Psoas muscle (tissue), 7 donors: ENCODE measurements at regions not wholly inside any gene's neighbourhood (a gene's known extent, or its start where the extent isn't known, plus 50 kb on each side); places are given as distances from the start of the nearest gene placed in this dataset.

Source experiments
- ATAC-seq, 4 donors: fragments of 200-7000 bp; cut with Tn5 transposase; one replicate each; pipeline ENCODE4 v1.9.1; 2020; ENCODE audit warnings: moderate library complexity in 3 of 4, mild to moderate bottlenecking in 2 of 4
- DNase-seq, 2 donors: peaks; one replicate each; pipeline ENCODE4 v3.0.0-alpha.2; 2020
- H3K27ac ChIP-seq: fragments of 200-600 bp; one replicate; pipeline ENCODE4 v1.8.0; 2022
- H3K27me3 ChIP-seq, 3 donors: fragments of 200-600 bp in 1 of 3; one replicate each; pipeline versions ENCODE4 v1.6.1 to v1.8.0; 2013 to 2022; ENCODE audit warnings: low read length in 2 of 3, mild to moderate bottlenecking in 2 of 3, moderate library complexity in 1 of 3; ENCODE audit not compliant: insufficient read depth in 3 of 3
- H3K36me3 ChIP-seq, 2 donors: fragments of 200-600 bp in 1 of 2; one replicate each; pipeline versions ENCODE4 v1.6.1 to v1.8.0; 2013 to 2022; ENCODE audit warnings: low read depth in 1 of 2, mild to moderate bottlenecking in 1 of 2, moderate library complexity in 1 of 2; ENCODE audit not compliant: insufficient read depth in 1 of 2
- H3K4me1 ChIP-seq: fragments of 200-600 bp; one replicate; pipeline ENCODE4 v1.8.0; 2022
- H3K4me3 ChIP-seq: fragments of 200-600 bp; one replicate; pipeline ENCODE4 v1.8.0; 2022; ENCODE audit warnings: mild to moderate bottlenecking
- H3K9me3 ChIP-seq: fragments of 200-600 bp; one replicate; pipeline ENCODE4 v1.8.0; 2022
- WGBS, 3 donors: extraction: QIAGEN DNeasy Blood & Tissue Kit; methylation state at CpG; one replicate each; pipeline versions ENCODE4 v1.1.6 to v1.1.7; 2013; 5-methylcytosine and 5-hydroxymethylcytosine counted together
- intact Hi-C, 2 donors: fragments of 100-400 bp; cut with DNase I; formaldehyde crosslinking; loops; one replicate each; pipeline versions ENCODE4 v1.11.0 to v1.14.2; 2022
- TF ChIP-seq, protein P1 (sequence below): fragments of 200-600 bp; IDR thresholded peaks from one replicate; pipeline ENCODE4 v1.8.0; 2022; ENCODE audit warnings: antibody characterized with exemption
- donor health status: healthy with polysubstance abuse.
- donor health status: DM: no; HTN: no; CAD: no; lungs with moderate emphysema.
- donor health status: Bipolar disorder and iron deficiency.
- donor health status: healthy.
- donor health status: DM: yes; HTN: yes; CAD: no.
- donor health status: DM: no; HTN: no; CAD: no.
- donor health status: DM: yes; HTN: yes; CAD: no.

DNA sequence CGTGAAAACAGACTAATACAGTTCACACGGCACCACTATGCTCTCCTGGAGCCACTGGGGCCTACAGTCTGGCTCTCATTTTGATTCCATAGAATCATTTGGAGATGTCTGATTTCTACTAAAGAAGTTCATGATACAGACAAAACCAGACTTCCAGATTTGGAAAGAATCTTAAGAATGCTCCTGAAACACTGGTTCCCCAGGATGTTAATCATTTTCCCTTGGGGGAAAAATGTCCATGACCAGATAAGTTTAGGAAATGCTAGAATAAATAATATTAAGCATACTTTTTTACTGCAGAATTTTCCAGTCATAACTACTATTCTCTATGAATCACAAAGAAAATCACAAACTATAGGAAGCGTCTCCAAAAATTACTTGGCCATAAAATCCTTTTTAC lies 63.0 kb upstream of the RGS7 start:
- ATAC-seq = no peak
- Histone ChIP-seq H3K27ac (no peak overlapping the region), H3K27me3 (peaks cover 0 to 18% (median 13%) of the 10 kb centered on the region in 3 donors), H3K36me3 (no peaks in the 10 kb centered on the region), H3K4me1 (no peaks in the 10 kb centered on the region), H3K4me3 (no peak overlapping the region), H3K9me3 (no peaks in the 10 kb centered on the region)
- WGBS, 3 donors = 81 to 89% (median 84%) methylated on average over 3 of the region's 3 CpGs
- DNase-seq = no peak
- intact Hi-C loops = no loop called here
- TF ChIP-seq, protein P1, sequence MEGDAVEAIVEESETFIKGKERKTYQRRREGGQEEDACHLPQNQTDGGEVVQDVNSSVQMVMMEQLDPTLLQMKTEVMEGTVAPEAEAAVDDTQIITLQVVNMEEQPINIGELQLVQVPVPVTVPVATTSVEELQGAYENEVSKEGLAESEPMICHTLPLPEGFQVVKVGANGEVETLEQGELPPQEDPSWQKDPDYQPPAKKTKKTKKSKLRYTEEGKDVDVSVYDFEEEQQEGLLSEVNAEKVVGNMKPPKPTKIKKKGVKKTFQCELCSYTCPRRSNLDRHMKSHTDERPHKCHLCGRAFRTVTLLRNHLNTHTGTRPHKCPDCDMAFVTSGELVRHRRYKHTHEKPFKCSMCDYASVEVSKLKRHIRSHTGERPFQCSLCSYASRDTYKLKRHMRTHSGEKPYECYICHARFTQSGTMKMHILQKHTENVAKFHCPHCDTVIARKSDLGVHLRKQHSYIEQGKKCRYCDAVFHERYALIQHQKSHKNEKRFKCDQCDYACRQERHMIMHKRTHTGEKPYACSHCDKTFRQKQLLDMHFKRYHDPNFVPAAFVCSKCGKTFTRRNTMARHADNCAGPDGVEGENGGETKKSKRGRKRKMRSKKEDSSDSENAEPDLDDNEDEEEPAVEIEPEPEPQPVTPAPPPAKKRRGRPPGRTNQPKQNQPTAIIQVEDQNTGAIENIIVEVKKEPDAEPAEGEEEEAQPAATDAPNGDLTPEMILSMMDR = no peak

DNA sequence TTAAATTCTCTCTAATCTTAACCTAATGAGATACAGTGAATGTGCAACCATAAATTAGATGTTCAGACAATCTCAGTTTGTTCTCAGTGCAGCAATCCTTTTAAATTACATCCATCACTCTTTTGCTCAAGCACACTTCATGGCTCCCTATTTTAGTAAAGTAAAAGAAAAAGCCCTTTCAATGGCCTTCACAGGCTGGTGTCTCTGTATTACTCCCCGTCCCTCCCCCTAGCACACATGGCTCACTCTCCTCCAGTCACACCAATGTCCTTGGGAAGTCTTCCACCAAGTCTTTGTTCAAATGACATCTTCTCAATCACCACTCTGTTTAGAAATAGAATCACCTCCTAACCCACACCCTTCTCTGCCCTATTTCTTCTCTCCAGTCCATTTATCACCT lies 60.3 kb upstream of the RGS7 start:
- H3K4me3 ChIP-seq = no peak overlapping the region
- no peaks in the 10 kb centered on the region for H3K9me3 ChIP-seq
- no peak for DNase-seq
- H3K36me3 ChIP-seq = no peaks in the 10 kb centered on the region
- intact Hi-C loops = no loop called here
- TF ChIP-seq, protein P1 = no peak
- H3K27ac ChIP-seq = no peak overlapping the region
- ATAC-seq = no peak
- H3K27me3 ChIP-seq = peaks cover 0 to 3% (median 0%) of the 10 kb centered on the region in 3 donors
- no peaks in the 10 kb centered on the region for H3K4me1 ChIP-seq
- WGBS, 3 donors = 67 to 75% (median 69%) methylated on average over 1 of the region's 1 CpG

DNA sequence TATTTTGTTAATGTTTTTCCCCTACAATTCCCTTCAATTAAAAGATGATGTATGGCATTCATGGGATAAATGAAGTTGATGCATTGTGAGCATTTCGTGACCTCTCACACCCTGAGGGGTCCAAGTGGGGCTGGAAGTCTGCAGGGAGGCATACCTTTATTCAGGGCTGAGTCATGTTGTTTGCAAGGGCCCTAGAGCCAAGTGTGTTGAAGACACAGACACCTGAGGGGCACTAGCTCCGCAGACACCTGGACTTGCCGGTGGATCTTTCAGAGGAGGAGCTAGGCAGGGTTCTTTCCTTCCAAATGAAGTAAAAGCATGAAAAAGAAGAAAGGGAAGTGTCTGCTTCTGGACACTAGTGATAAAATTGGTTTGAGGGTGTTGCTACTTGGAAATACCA lies 57.0 kb upstream of the RGS7 start:
- DNase-seq (no peak), ATAC-seq (no peak)
- H3K36me3 ChIP-seq = no peaks in the 10 kb centered on the region
- 72 to 87% (median 78%) methylated on average over 3 of the region's 3 CpGs for WGBS, 3 donors
- H3K27ac ChIP-seq = no peak overlapping the region
- H3K9me3 ChIP-seq = no peaks in the 10 kb centered on the region
- intact Hi-C loops = no loop called here
- H3K27me3 ChIP-seq = no peaks in the 10 kb centered on the region
- H3K4me3 ChIP-seq = no peak overlapping the region
- no peaks in the 10 kb centered on the region for H3K4me1 ChIP-seq
- TF ChIP-seq, protein P1 = no peak

DNA sequence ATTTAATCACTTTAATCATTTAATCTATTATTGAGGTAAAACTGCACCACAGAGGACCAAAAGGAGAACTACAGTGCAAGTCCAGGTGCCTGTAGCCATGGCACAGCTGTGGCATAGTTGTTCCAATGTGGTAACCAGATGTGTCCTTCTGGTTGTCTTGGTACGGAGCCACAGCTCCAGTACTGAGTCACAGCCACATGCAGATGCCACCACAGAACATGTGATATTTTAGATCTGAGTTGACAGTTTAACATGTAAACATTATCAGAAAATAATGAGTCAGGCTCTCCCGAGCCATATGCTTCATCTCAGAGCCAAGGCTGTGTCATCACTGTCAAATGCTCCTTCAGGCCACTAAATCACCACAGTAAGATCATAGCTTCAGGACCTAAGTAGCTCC lies 56.4 kb upstream of the RGS7 start:
- no peak for DNase-seq
- Histone ChIP-seq H3K27ac (no peak overlapping the region), H3K36me3 (no peaks in the 10 kb centered on the region), H3K4me3 (no peak overlapping the region), H3K4me1 (no peaks in the 10 kb centered on the region), H3K9me3 (no peaks in the 10 kb centered on the region), H3K27me3 (no peaks in the 10 kb centered on the region)
- ATAC-seq = no peak
- intact Hi-C loops = no loop called here
- TF ChIP-seq, protein P1 = no peak
- WGBS, 3 donors = 12 to 29% (median 20%) methylated on average over 2 of the region's 2 CpGs

DNA sequence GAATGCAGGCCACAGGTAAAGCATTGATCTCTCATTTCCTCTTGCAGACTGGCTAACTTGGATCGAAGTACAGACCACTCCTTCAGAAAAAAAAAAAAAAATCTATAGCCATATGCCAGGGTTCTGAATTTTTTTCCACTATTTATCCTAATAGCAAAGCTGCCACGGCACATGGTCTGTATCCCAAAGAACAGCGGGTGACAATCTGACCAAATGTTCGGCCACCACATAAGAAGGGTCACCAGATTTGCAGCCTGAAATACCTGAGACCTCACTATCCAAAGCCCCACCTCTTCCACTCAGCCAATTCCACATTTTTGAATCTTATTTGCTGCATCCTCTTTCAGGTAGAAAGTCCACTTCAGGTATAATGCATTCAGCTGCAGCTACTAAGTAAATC lies 55.6 kb upstream of the RGS7 start:
- 81 to 88% (median 84%) methylated on average over 4 of the region's 4 CpGs for WGBS, 3 donors
- no peaks in the 10 kb centered on the region for H3K4me1 ChIP-seq
- no peaks in the 10 kb centered on the region for H3K9me3 ChIP-seq
- TF ChIP-seq, protein P1 = no peak
- no peak for DNase-seq
- no peak for ATAC-seq
- no peaks in the 10 kb centered on the region for H3K36me3 ChIP-seq
- H3K4me3 ChIP-seq = no peak overlapping the region
- H3K27me3 ChIP-seq = no peaks in the 10 kb centered on the region
- intact Hi-C loops = no loop called here
- H3K27ac ChIP-seq = no peak overlapping the region
